Peyer's patch (tissue), 4 donors: ENCODE measurements at regions not wholly inside any gene's neighbourhood (a gene's known extent, or its start where the extent isn't known, plus 50 kb on each side); places are given as distances from the start of the nearest gene placed in this dataset.

Source experiments
- CTCF ChIP-seq, 6 experiments: fragments of 450-650 bp in 4 of 6; fragments of 200-600 bp in 2 of 6; sonication (generic) in 1 of 6; IDR thresholded peaks; one replicate each; pipeline ENCODE4 v1.5.1; 2017 to 2019; ENCODE audit warnings: antibody characterized with exemption in 6 of 6, mild to moderate bottlenecking in 3 of 6, moderate library complexity in 1 of 6
- POLR2A ChIP-seq, 2 donors: fragments of 450-650 bp; IDR thresholded peaks; one replicate each; pipeline ENCODE4 v1.5.1; 2017; ENCODE audit warnings: antibody characterized with exemption in 2 of 2, mild to moderate bottlenecking in 2 of 2, moderate library complexity in 2 of 2

DNA sequence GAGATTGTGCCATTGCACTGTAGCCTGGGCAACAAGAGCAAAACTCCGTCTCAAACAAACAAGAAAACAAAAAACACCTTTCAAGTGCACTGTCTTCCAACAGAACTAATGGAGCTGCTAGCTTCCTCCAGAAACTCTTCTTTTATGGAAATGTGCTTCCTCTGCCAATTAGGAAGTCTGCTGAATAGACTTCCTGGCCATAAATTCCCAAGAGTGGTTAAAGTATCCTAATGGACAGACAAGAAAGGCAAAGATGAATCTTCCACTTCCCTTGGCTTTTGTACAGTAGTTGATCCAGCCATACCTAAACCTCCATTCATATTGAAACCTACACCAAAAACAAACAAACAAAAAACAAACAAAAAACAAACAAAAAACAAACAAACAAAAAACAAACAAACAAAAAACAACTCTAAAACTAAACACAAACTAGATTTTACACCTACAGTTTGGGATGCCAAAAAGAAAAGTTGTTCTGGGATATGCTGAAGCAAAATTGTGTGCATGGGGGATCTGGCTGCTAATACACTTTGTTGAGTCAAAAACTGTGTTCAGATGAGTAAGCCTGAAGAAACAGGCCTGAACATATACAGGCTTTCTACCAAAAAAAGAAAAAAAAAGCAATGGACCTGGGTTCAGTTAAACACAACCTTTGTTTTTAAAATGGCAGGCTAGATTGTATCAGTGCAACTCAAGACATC lies 59.8 kb upstream of the CARMIL1 start:
- TF ChIP-seq CTCF (IDR thresholded peaks at IDR 0.05) (no peak), POLR2A (IDR thresholded peaks at IDR 0.05) (no peak)
